ENCODE measurements at regions not wholly inside any gene's neighbourhood (a gene's known extent, or its start where the extent isn't known, plus 50 kb on each side); places are given as distances from the start of the nearest gene placed in this dataset.

GRCh38 chr21:38718481-38718880 is 87.2 kb upstream of the ETS2 start:
- Mint-ChIP-seq H3K4me3 (ENCODE audit: low read depth, unreplicated experiment) (no peak overlapping the region), H3K9me3 (ENCODE audit: low read depth, unreplicated experiment) (no peaks in the 10 kb centered on the region), H3K4me1 (ENCODE audit: low read depth, unreplicated experiment) (no peaks in the 10 kb centered on the region), H3K36me3 (ENCODE audit: insufficient read depth, unreplicated experiment) (no peaks in the 10 kb centered on the region), H3K27ac (ENCODE audit: unreplicated experiment) (no peak overlapping the region), H3K27me3 (ENCODE audit: unreplicated experiment) (no peaks in the 10 kb centered on the region)
- intact Hi-C loops (cut with micrococcal nuclease; ENCODE audit: unreplicated experiment) = no loop called here
- CTCF ChIA-PET = no interaction called here
- no peak for DNase-seq
- TF ChIP-seq CTCF (IDR thresholded peaks at IDR 0.05; ENCODE audit: unreplicated experiment) = no peak
- no TSS peak for BruUV-seq (replicated peaks)

GRCh38 chr21:38720074-38720473 is 85.7 kb upstream of the ETS2 start:
- BruUV-seq (replicated peaks) = no TSS peak
- H3K27ac Mint-ChIP-seq (ENCODE audit: unreplicated experiment) = no peak overlapping the region

GRCh38 chr21:38721055-38721454 is 84.7 kb upstream of the ETS2 start:
- Mint-ChIP-seq H3K4me3 (ENCODE audit: low read depth, unreplicated experiment) (no peak overlapping the region), H3K4me1 (ENCODE audit: low read depth, unreplicated experiment) (no peaks in the 10 kb centered on the region)
- TF ChIP-seq CTCF (IDR thresholded peaks at IDR 0.05; ENCODE audit: unreplicated experiment) = no peak

More at GRCh38 chr21:38720074-38720473, 85.7 kb upstream of the ETS2 start:
- Mint-ChIP-seq H3K4me3 (ENCODE audit: low read depth, unreplicated experiment) (no peak overlapping the region), H3K36me3 (ENCODE audit: insufficient read depth, unreplicated experiment) (no peaks in the 10 kb centered on the region), H3K27me3 (ENCODE audit: unreplicated experiment) (no peaks in the 10 kb centered on the region), H3K4me1 (ENCODE audit: low read depth, unreplicated experiment) (no peaks in the 10 kb centered on the region), H3K9me3 (ENCODE audit: low read depth, unreplicated experiment) (peaks cover 3% of the 10 kb centered on the region)
- TF ChIP-seq CTCF (IDR thresholded peaks at IDR 0.05; ENCODE audit: unreplicated experiment) = no peak
- CTCF ChIA-PET = no interaction called here
- intact Hi-C loops (cut with micrococcal nuclease; ENCODE audit: unreplicated experiment) = no loop called here
- DNase-seq = no peak

GRCh38 chr21:38721958-38722357 is 83.8 kb upstream of the ETS2 start:
- TF ChIP-seq CTCF (IDR thresholded peaks at IDR 0.05; ENCODE audit: unreplicated experiment) = no peak
- CTCF ChIA-PET = interaction anchor here (0.7 kb wide), 3 partner anchors 29 to 132 kb away, joined by 3 read pairs; no protein-coding TSS in a partner anchor
- no peak for DNase-seq
- Mint-ChIP-seq H3K27me3 (ENCODE audit: unreplicated experiment) (peaks cover 10% of the 10 kb centered on the region), H3K36me3 (ENCODE audit: insufficient read depth, unreplicated experiment) (no peaks in the 10 kb centered on the region), H3K9me3 (ENCODE audit: low read depth, unreplicated experiment) (peaks cover 13% of the 10 kb centered on the region), H3K27ac (ENCODE audit: unreplicated experiment) (no peak overlapping the region), H3K4me1 (ENCODE audit: low read depth, unreplicated experiment) (no peaks in the 10 kb centered on the region), H3K4me3 (ENCODE audit: low read depth, unreplicated experiment) (no peak overlapping the region)
- no TSS peak for BruUV-seq (replicated peaks)
- intact Hi-C loops (cut with micrococcal nuclease; ENCODE audit: unreplicated experiment) = no loop called here

More at GRCh38 chr21:38721055-38721454, 84.7 kb upstream of the ETS2 start:
- Mint-ChIP-seq H3K36me3 (ENCODE audit: insufficient read depth, unreplicated experiment) (no peaks in the 10 kb centered on the region), H3K9me3 (ENCODE audit: low read depth, unreplicated experiment) (peaks cover 7% of the 10 kb centered on the region), H3K27me3 (ENCODE audit: unreplicated experiment) (peaks cover 1% of the 10 kb centered on the region), H3K27ac (ENCODE audit: unreplicated experiment) (no peak overlapping the region)
- CTCF ChIA-PET = no interaction called here
- intact Hi-C loops (cut with micrococcal nuclease; ENCODE audit: unreplicated experiment) = no loop called here
- no peak for DNase-seq
- no TSS peak for BruUV-seq (replicated peaks)

All from Calu3 (cell line).